Fibroblast of mammary gland (primary cell): ENCODE measurements at regions not wholly inside any gene's neighbourhood (a gene's known extent, or its start where the extent isn't known, plus 50 kb on each side); places are given as distances from the start of the nearest gene placed in this dataset.
A peak's percentile ranks its signal among the peaks of the same experiment; 100 is the strongest.
"Not testable (repeated sequence)": the region's sequence is repeated elsewhere in the genome, so short reads cannot be mapped to it uniquely, and the experiment has no call there.

Experiments
- DNase-seq: peaks from one replicate; pipeline ENCODE4 v3.0.0-alpha.2; 2010; ENCODE audit warnings: low read depth
- H3K4me3 ChIP-seq: 2 replicates; pipeline ENCODE4 v1.5.1; 2011; ENCODE audit warnings: low read depth, mild to moderate bottlenecking, low read length, moderate library complexity; ENCODE audit not compliant: control insufficient read depth
- TF ChIP-seq, protein P1 (sequence below): conservative IDR thresholded peaks from 2 replicates; pipeline ENCODE4 v1.5.1; 2011; ENCODE audit warnings: low read depth, low read length, inconsistent platforms; ENCODE audit not compliant: control insufficient read depth, insufficient read depth

DNA sequence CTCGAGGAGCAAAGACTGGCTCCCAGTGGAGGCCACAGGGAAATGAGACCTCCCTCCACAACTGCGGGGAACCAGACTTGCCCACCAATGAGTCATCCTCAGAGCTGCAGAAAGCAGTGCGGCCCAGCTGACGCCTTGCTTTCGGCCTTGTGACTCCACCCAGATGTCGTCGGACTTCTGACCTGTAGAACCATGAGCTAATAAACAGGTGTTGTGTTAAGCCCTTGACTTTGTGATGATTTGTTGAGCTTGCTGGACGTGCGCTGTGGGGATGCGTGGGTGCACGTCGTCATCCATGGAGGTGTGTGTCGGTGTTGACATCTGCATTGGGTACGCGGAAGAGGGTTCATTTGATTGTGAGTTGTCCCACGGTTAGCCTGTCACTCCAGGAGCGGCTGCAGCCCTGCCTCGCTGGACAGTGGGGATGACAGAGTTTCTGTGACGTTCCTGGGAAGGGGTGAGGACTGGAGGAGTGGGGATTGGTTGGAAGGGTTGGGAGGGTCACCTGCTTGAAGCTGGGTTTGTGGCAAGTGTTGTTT, 154.1 kb downstream of the SH3BP4 start:
- no peak for DNase-seq

DNA sequence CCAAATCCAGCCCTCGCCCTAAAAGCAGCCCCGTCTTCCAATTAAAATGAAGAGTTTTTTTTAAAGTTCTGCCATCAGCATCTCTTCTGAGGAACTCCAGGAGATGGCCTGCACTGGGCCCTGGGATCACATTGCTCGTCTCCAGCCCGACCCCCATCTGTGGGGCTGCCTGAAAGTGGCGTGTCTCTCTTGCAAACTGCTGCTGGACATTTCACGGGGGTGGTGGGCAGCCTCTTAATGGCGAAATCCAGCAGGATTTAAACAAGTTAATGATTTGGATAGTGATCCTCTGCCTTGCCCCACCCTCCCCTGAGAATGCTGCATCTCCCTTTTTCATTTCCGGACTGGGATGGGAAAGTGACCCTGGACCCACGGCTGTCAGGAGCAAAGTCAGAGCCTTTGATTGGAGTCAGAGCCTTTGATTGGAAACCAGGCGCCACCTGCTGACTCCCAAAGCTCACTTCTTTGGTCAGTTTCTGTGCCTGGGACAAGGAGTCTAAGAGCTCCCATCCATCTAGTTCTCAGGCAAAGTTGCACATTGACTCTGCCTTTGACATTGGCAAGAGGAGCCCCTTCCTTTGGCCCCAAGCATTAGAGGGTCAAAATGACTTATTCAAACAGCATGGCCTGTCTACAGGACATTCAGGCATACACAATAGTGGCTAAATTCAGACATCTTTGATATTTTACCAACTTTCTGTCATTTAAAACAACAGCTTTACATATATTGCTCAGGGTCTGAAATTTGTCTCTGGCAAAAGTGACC, 155.2 kb downstream of the SH3BP4 start:
- peak; percentile 75 for DNase-seq
- TF ChIP-seq, protein P1, sequence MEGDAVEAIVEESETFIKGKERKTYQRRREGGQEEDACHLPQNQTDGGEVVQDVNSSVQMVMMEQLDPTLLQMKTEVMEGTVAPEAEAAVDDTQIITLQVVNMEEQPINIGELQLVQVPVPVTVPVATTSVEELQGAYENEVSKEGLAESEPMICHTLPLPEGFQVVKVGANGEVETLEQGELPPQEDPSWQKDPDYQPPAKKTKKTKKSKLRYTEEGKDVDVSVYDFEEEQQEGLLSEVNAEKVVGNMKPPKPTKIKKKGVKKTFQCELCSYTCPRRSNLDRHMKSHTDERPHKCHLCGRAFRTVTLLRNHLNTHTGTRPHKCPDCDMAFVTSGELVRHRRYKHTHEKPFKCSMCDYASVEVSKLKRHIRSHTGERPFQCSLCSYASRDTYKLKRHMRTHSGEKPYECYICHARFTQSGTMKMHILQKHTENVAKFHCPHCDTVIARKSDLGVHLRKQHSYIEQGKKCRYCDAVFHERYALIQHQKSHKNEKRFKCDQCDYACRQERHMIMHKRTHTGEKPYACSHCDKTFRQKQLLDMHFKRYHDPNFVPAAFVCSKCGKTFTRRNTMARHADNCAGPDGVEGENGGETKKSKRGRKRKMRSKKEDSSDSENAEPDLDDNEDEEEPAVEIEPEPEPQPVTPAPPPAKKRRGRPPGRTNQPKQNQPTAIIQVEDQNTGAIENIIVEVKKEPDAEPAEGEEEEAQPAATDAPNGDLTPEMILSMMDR, result peak; percentile 87
- H3K4me3 ChIP-seq, result no peak overlapping the region

More for the DNA sequence above, 154.1 kb downstream of the SH3BP4 start:
- no peak overlapping the region for H3K4me3 ChIP-seq
- TF ChIP-seq, protein P1, result no peak

DNA sequence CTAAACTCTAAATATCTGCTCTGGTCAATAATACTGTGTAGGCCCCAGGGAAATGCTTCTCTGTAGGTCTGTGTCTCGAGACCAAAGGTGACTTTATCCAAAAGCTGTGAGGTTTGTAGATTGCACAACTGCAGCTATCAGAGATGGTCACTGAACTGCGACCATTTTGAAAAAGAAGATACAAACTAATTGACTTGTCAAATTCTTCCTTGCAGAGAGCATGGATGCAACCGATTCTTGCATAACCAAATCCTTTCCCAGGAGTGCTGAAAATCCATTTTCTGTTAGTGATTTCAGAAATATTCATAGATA, 155.8 kb downstream of the SH3BP4 start:
- TF ChIP-seq, protein P1, result no peak

DNA sequence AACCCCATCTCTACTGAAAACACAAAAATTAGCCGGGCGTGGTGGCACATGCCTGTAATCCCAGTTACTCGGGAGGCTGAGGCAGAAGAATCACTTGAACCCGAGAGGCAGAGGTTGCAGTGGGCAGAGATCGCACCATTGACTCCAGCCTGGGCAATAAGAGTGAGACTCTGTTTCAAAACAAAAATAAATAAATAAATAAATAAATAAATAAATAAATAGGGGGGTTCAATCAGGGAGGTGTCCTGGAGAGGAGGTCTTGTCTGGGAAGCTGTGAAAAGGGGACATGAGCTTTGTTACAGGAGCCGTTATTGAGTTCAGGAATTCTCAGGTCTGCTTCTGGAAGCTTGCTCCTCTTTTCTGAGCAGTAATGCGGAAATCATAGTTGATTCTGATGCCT, 157.7 kb downstream of the SH3BP4 start:
- H3K4me3 ChIP-seq, DNase-seq: not testable (repeated sequence)

More for the DNA sequence above, 155.8 kb downstream of the SH3BP4 start:
- DNase-seq, result no peak
- no peak overlapping the region for H3K4me3 ChIP-seq

DNA sequence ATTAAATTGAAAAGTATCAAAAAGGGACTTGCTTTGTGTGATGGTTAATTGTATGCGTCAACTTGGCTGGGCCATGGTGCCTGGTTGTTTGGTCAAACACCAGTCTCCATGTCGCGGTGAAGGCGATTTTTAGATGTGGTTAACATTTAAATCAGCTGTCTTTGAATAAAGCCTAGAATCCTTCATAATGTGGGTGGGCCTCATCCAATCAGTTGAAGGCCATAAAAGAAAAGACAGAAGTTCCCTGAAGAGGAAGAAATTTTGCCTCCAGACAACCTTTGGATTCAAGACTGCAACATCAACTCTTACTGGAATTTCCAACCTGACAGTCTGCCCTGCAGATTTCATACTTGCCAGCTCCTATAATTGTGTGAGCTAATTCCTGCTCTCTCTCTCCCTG, 160.5 kb downstream of the SH3BP4 start:
- no peak overlapping the region for H3K4me3 ChIP-seq
- TF ChIP-seq, protein P1, result no peak
- DNase-seq, result no peak

DNA sequence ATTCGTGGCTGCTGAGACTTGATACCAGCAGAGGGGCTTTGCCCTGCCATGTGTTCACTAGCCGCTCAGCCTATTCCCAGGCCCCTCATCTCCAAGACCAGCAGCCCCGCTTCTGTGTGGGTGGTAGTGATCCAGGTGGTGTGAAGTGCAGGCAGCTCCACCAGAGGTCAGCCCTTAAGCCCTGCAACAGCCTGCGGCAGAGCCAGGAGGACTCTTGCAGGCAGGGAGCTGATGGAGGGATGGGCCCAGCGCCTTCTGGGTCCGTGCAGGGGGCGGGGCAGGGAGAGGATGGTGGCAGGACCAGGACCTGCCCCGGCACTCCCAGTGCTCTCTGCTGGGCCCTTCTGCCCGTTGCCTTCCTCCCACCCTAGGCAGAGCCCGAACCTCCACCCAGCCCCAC, 162.0 kb downstream of the SH3BP4 start:
- TF ChIP-seq, protein P1, result no peak
- DNase-seq, result no peak
- H3K4me3 ChIP-seq, result no peak overlapping the region

DNA sequence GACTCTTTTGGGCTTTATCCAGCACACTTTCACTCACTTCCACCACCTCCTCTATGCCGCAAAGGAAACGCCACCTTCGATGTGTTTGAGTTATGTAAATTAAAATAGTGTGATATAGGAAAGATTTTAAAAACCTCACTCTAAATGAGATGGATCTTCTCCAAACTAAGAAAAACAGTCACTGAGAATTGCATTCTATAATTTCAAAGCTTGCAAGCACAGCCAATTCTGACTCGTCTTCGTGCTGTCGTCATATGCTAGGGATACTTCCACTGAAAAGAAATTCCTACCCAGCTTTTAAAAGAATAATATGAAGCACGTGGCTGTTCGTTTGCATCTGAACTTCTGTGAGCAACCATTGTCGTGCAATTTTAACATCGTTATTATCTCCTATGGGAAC, 162.5 kb downstream of the SH3BP4 start:
- no peak overlapping the region for H3K4me3 ChIP-seq
- TF ChIP-seq, protein P1, result no peak
- no peak for DNase-seq
